PC-9 (cell line): ENCODE measurements at regions not wholly inside any gene's neighbourhood (a gene's known extent, or its start where the extent isn't known, plus 50 kb on each side); places are given as distances from the start of the nearest gene placed in this dataset.

Source experiments
- EZH2 ChIP-seq: fragments of 200-600 bp; sonication (generic); IDR thresholded peaks from 2 replicates; pipeline ENCODE4 v1.8.0; 2017; ENCODE audit warnings: antibody characterized with exemption, low read depth
- TF ChIP-seq, protein P1 (sequence below): fragments of 200-600 bp; sonication (generic); conservative IDR thresholded peaks from 2 replicates; pipeline ENCODE4 v1.6.1; 2017; ENCODE audit warnings: mixed run types, antibody characterized with exemption, mild to moderate bottlenecking, moderate library complexity

DNA sequence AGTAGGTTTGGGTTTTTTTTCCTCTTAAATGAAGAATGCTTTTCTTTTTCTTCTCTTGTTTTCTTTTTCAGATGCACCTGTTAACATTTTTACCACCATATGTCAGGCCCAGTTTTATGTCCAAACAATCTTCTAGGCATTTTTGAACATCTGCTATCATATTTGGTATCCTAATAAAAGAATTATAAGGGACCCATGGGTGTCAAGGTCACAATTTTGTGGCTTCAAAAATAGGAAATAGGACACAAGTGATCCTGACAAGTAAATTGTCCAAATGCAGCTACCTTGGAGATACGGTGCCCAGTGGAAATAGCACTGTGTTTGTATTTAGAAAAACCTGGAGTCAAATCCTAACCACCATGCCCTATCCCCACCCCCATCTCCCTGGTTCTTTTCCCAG is 270.3 kb downstream of the MZT1 start:
- TF ChIP-seq, protein P1, sequence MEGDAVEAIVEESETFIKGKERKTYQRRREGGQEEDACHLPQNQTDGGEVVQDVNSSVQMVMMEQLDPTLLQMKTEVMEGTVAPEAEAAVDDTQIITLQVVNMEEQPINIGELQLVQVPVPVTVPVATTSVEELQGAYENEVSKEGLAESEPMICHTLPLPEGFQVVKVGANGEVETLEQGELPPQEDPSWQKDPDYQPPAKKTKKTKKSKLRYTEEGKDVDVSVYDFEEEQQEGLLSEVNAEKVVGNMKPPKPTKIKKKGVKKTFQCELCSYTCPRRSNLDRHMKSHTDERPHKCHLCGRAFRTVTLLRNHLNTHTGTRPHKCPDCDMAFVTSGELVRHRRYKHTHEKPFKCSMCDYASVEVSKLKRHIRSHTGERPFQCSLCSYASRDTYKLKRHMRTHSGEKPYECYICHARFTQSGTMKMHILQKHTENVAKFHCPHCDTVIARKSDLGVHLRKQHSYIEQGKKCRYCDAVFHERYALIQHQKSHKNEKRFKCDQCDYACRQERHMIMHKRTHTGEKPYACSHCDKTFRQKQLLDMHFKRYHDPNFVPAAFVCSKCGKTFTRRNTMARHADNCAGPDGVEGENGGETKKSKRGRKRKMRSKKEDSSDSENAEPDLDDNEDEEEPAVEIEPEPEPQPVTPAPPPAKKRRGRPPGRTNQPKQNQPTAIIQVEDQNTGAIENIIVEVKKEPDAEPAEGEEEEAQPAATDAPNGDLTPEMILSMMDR, result no peak
- TF ChIP-seq EZH2, result no peak
